ENCODE measurements at regions not wholly inside any gene's neighbourhood (a gene's known extent, or its start where the extent isn't known, plus 50 kb on each side); places are given as distances from the start of the nearest gene placed in this dataset.
A peak's percentile ranks its signal among the peaks of the same experiment; 100 is the strongest.

GRCh38 chr12:75583355-75583754 is 71.9 kb upstream of the KRR1 start:
- DNase-seq, result no peak

- peak; percentile 36 for DNase-seq
Measured at GRCh38 chr12:75581515-75581914, 70.1 kb upstream of the KRR1 start.

GRCh38 chr12:75579552-75579951 is 68.1 kb upstream of the KRR1 start:
- peak; percentile 28 for DNase-seq

GRCh38 chr12:75578546-75578945 is 67.1 kb upstream of the KRR1 start:
- DNase-seq, result peak; percentile 42

- no peak for DNase-seq
Measured at GRCh38 chr12:75577812-75578211, 66.4 kb upstream of the KRR1 start.

GRCh38 chr12:75571656-75572205 is 60.3 kb upstream of the KRR1 start:
- DNase-seq, result no peak

GRCh38 chr12:75571204-75571603 is 59.8 kb upstream of the KRR1 start:
- DNase-seq, result peak; percentile 91

GRCh38 chr12:75568801-75569200 is 57.4 kb upstream of the KRR1 start:
- DNase-seq, result no peak

- DNase-seq, result no peak
Measured at GRCh38 chr12:75568393-75568792, 57.0 kb upstream of the KRR1 start.

- no peak for DNase-seq
Measured at GRCh38 chr12:75565795-75566194, 54.4 kb upstream of the KRR1 start.

- DNase-seq, result no peak
Measured at GRCh38 chr12:75564852-75565251, 53.4 kb upstream of the KRR1 start.

GRCh38 chr12:75564398-75564797 is 53.0 kb upstream of the KRR1 start:
- DNase-seq, result no peak

- DNase-seq, result no peak
Measured at GRCh38 chr12:75563351-75563750, 51.9 kb upstream of the KRR1 start.

- DNase-seq, result no peak
Measured at GRCh38 chr12:75561921-75562320, 50.5 kb upstream of the KRR1 start.

Data from NCI-H146 (cell line).